ENCODE measurements at regions not wholly inside any gene's neighbourhood (a gene's known extent, or its start where the extent isn't known, plus 50 kb on each side); places are given as distances from the start of the nearest gene placed in this dataset.

DNA sequence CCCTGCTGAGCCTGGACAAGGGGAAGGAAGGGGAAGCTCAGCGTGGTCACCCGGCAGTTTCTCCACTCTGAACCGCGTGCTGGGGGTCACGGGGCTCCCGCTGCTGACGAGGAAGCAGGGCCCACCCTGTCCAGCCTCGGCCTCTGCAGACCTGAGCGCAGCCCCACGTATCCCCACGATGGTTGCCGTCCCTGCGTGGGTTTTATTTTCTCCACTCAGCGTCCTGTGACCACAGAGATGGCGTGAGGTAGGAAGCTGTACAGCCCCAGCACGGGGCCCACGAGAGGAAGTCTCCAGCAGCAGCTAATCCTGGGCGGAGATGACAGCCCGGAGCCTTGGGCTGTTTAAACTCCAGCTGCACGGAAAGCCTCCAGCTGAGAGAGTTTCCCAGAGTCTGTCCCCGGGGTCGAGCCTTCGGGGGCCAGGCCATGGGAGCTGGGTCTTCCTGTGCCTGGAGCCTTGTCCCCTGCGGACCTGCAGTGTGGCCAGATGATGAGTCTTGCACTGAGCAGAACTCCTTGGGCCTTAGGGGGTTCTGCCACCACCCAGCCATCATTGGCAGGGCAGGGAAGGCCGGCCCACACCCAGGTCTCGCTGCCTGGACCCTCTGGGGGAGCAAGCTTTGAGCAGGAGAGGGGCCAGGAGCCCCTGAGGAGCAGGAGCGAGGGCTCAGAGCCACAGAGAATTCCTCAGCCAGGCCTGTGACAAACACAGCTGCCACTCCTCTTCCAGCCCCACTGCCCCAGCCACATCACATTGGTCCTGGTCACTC is 72.8 kb upstream of the FAM20C start:
- TF ChIP-seq GLIS3 (CRISPR knock-in tag; IDR thresholded peaks at IDR 0.05) (no peak), PPARA (CRISPR knock-in tag; IDR thresholded peaks at IDR 0.05; ENCODE audit: borderline replicate concordance) (no peak), ZFP30 (CRISPR knock-in tag; IDR thresholded peaks at IDR 0.05) (no peak), TCF4 (CRISPR knock-in tag; IDR thresholded peaks at IDR 0.05; ENCODE audit: borderline replicate concordance) (no peak), SNAI2 (CRISPR knock-in tag; IDR thresholded peaks at IDR 0.05) (no peak), ZNF70 (CRISPR knock-in tag; IDR thresholded peaks at IDR 0.05) (no peak), ARNTL (CRISPR knock-in tag; IDR thresholded peaks at IDR 0.05; ENCODE audit: borderline replicate concordance, low read depth) (no peak), TSHZ2 (CRISPR knock-in tag; IDR thresholded peaks at IDR 0.05) (no peak), OSR1 (CRISPR knock-in tag; IDR thresholded peaks at IDR 0.05) (no peak), ZNF565 (CRISPR knock-in tag; conservative IDR thresholded peaks at IDR 0.05; ENCODE audit: low read depth) (no peak), BACH2 (CRISPR knock-in tag; IDR thresholded peaks at IDR 0.05; ENCODE audit: borderline replicate concordance) (no peak), ISL1 (CRISPR knock-in tag; IDR thresholded peaks at IDR 0.05) (no peak), ZNF8 (CRISPR knock-in tag; IDR thresholded peaks at IDR 0.05) (no peak)
- no peak for ATAC-seq

GRCh38 chr7:120164-120991 is 72.0 kb upstream of the FAM20C start:
- no peak for TF ChIP-seq ISL1 (CRISPR knock-in tag; IDR thresholded peaks at IDR 0.05)
- TF ChIP-seq, protein P1, sequence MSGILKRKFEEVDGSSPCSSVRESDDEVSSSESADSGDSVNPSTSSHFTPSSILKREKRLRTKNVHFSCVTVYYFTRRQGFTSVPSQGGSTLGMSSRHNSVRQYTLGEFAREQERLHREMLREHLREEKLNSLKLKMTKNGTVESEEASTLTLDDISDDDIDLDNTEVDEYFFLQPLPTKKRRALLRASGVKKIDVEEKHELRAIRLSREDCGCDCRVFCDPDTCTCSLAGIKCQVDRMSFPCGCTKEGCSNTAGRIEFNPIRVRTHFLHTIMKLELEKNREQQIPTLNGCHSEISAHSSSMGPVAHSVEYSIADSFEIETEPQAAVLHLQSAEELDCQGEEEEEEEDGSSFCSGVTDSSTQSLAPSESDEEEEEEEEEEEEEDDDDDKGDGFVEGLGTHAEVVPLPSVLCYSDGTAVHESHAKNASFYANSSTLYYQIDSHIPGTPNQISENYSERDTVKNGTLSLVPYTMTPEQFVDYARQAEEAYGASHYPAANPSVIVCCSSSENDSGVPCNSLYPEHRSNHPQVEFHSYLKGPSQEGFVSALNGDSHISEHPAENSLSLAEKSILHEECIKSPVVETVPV (CRISPR knock-in tag; IDR thresholded peaks at IDR 0.05) = no peak
- no peak for TF ChIP-seq ZNF70 (CRISPR knock-in tag; IDR thresholded peaks at IDR 0.05)
- TF ChIP-seq ZFP30 (CRISPR knock-in tag; IDR thresholded peaks at IDR 0.05) = no peak
- no peak for ATAC-seq

GRCh38 chr7:121002-121785 is 71.2 kb upstream of the FAM20C start:
- no peak for ATAC-seq
- TF ChIP-seq OSR1 (CRISPR knock-in tag; IDR thresholded peaks at IDR 0.05) = no peak
- TF ChIP-seq CREB5 (CRISPR knock-in tag; IDR thresholded peaks at IDR 0.05; ENCODE audit: low read depth) = no peak
- no peak for TF ChIP-seq BACH2 (CRISPR knock-in tag; IDR thresholded peaks at IDR 0.05; ENCODE audit: borderline replicate concordance)
- no peak for TF ChIP-seq TSHZ2 (CRISPR knock-in tag; IDR thresholded peaks at IDR 0.05)
- TF ChIP-seq ARNTL (CRISPR knock-in tag; IDR thresholded peaks at IDR 0.05; ENCODE audit: borderline replicate concordance, low read depth) = no peak
- TF ChIP-seq ZNF8 (CRISPR knock-in tag; IDR thresholded peaks at IDR 0.05) = no peak
- no peak for TF ChIP-seq SNAI2 (CRISPR knock-in tag; IDR thresholded peaks at IDR 0.05)
- TF ChIP-seq, protein P1 (CRISPR knock-in tag; IDR thresholded peaks at IDR 0.05) = no peak
- no peak for TF ChIP-seq ISL1 (CRISPR knock-in tag; IDR thresholded peaks at IDR 0.05)
- no peak for TF ChIP-seq ZNF70 (CRISPR knock-in tag; IDR thresholded peaks at IDR 0.05)
- TF ChIP-seq, protein P2, sequence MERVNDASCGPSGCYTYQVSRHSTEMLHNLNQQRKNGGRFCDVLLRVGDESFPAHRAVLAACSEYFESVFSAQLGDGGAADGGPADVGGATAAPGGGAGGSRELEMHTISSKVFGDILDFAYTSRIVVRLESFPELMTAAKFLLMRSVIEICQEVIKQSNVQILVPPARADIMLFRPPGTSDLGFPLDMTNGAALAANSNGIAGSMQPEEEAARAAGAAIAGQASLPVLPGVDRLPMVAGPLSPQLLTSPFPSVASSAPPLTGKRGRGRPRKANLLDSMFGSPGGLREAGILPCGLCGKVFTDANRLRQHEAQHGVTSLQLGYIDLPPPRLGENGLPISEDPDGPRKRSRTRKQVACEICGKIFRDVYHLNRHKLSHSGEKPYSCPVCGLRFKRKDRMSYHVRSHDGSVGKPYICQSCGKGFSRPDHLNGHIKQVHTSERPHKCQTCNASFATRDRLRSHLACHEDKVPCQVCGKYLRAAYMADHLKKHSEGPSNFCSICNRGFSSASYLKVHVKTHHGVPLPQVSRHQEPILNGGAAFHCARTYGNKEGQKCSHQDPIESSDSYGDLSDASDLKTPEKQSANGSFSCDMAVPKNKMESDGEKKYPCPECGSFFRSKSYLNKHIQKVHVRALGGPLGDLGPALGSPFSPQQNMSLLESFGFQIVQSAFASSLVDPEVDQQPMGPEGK (CRISPR knock-in tag; IDR thresholded peaks at IDR 0.05; ENCODE audit: borderline replicate concordance) = no peak
- TF ChIP-seq ZC3H10 (CRISPR knock-in tag; IDR thresholded peaks at IDR 0.05) = no peak
- no peak for TF ChIP-seq ZFP30 (CRISPR knock-in tag; IDR thresholded peaks at IDR 0.05)
- TF ChIP-seq TCF4 (CRISPR knock-in tag; IDR thresholded peaks at IDR 0.05; ENCODE audit: borderline replicate concordance) = no peak
- no peak for TF ChIP-seq TOX (CRISPR knock-in tag; IDR thresholded peaks at IDR 0.05; ENCODE audit: borderline replicate concordance)
- TF ChIP-seq ESRRG (CRISPR knock-in tag; IDR thresholded peaks at IDR 0.05) = no peak
